ENCODE measurements at regions not wholly inside any gene's neighbourhood (a gene's known extent, or its start where the extent isn't known, plus 50 kb on each side); places are given as distances from the start of the nearest gene placed in this dataset.

GRCh38 chr1:59004755-59005154 is 220.9 kb upstream of the JUN start:
- TF ChIP-seq CTCF (optimal IDR thresholded peaks at IDR 0.05 in 1 of 3, IDR thresholded peaks at IDR 0.05 in 1 of 3, conservative IDR thresholded peaks at IDR 0.05 in 1 of 3; ENCODE audit: extremely low read depth in 1 of 3, insufficient read depth in 2 of 3, low read length in 3 of 3) (no peak), EZH2 (IDR thresholded peaks at IDR 0.05; ENCODE audit: low read length) (no peak)
